DMS53 treated with DMSO at 0.1 percent for 48 hours (cell line): ENCODE measurements at regions not wholly inside any gene's neighbourhood (a gene's known extent, or its start where the extent isn't known, plus 50 kb on each side); places are given as distances from the start of the nearest gene placed in this dataset.
"Not testable (repeated sequence)": the region's sequence is repeated elsewhere in the genome, so short reads cannot be mapped to it uniquely, and the experiment has no call there.

Source experiments
- DNase-seq: peaks from one replicate; lab custom pipeline; 2025; ENCODE audit not compliant: unreplicated experiment; lab: John Stamatoyannopoulos, UW

GRCh38 chr10:118870467-118871243, 115.9 kb upstream of the CACUL1 start:
- no peak for DNase-seq

- no peak for DNase-seq
These were observed 116.6 kb upstream of the CACUL1 start for GRCh38 chr10:118871244-118871865.

GRCh38 chr10:118873091-118873737, 118.4 kb upstream of the CACUL1 start:
- no peak for DNase-seq

- DNase-seq: no peak
These were observed 119.0 kb upstream of the CACUL1 start for GRCh38 chr10:118873738-118874105.

- no peak for DNase-seq
These were observed 119.4 kb upstream of the CACUL1 start for GRCh38 chr10:118874171-118874570.

- no peak for DNase-seq
These were observed 120.3 kb upstream of the CACUL1 start for GRCh38 chr10:118875087-118875486.

GRCh38 chr10:118882741-118883140, 128.0 kb upstream of the CACUL1 start:
- DNase-seq: no peak

GRCh38 chr10:118892255-118892654, 137.3 kb upstream of the NANOS1 start:
- DNase-seq: no peak

GRCh38 chr10:118894891-118895290, 134.6 kb upstream of the NANOS1 start:
- DNase-seq: not testable (repeated sequence)

- DNase-seq: no peak
These were observed 128.9 kb upstream of the NANOS1 start for GRCh38 chr10:118900617-118901016.

- no peak for DNase-seq
These were observed 128.1 kb upstream of the NANOS1 start for GRCh38 chr10:118901380-118901779.

- no peak for DNase-seq
These were observed 127.6 kb upstream of the NANOS1 start for GRCh38 chr10:118901906-118902305.

- not testable (repeated sequence) for DNase-seq
These were observed 126.9 kb upstream of the NANOS1 start for GRCh38 chr10:118902656-118903055.

- DNase-seq: no peak
These were observed 126.3 kb upstream of the NANOS1 start for GRCh38 chr10:118903251-118903650.

- no peak for DNase-seq
These were observed 125.8 kb upstream of the NANOS1 start for GRCh38 chr10:118903691-118904090.

GRCh38 chr10:118904286-118904685, 125.2 kb upstream of the NANOS1 start:
- no peak for DNase-seq

GRCh38 chr10:118907051-118907450, 122.5 kb upstream of the NANOS1 start:
- DNase-seq: no peak

GRCh38 chr10:118908557-118909256, 120.8 kb upstream of the NANOS1 start:
- DNase-seq: no peak

GRCh38 chr10:118910702-118911101, 118.8 kb upstream of the NANOS1 start:
- no peak for DNase-seq

GRCh38 chr10:118911363-118911762, 118.2 kb upstream of the NANOS1 start:
- no peak for DNase-seq

GRCh38 chr10:118912961-118913600, 116.4 kb upstream of the NANOS1 start:
- DNase-seq: no peak
